DND-41 (cell line): ENCODE measurements at regions not wholly inside any gene's neighbourhood (a gene's known extent, or its start where the extent isn't known, plus 50 kb on each side); places are given as distances from the start of the nearest gene placed in this dataset.

Experiments used
- EZH2 ChIP-seq: IDR thresholded peaks from 3 replicates; pipeline ENCODE4 v1.6.1; 2012; ENCODE audit warnings: borderline replicate concordance, low read depth, mild to moderate bottlenecking, moderate library complexity, low read length, inconsistent platforms; ENCODE audit not compliant: severe bottlenecking
- TF ChIP-seq, protein P1 (sequence below): IDR thresholded peaks from 2 replicates; pipeline ENCODE4 v1.5.1; 2012; ENCODE audit warnings: borderline replicate concordance, low read length, moderate library complexity, mild to moderate bottlenecking; ENCODE audit not compliant: poor library complexity, severe bottlenecking; ENCODE audit errors: extremely low read depth

DNA sequence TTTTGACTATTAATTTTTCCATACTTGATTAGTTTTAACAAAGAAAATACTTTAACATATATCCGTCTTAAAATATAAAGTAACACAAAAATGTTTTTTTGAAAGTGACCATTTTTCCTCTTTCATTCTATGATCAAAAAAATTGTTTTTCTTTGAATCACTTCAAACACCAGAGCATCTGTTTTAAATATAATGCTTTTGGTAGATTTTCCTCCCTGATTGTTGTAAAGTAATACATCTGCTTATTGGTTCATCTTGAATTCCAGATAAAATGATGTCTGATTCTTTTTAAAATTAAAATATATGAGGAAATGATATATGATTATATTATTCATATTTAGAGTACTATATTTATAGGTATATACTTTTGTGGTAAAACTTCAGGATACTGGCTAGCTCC is 76.2 kb upstream of the LPAR1 start:
- no peak for TF ChIP-seq EZH2
- TF ChIP-seq, protein P1, sequence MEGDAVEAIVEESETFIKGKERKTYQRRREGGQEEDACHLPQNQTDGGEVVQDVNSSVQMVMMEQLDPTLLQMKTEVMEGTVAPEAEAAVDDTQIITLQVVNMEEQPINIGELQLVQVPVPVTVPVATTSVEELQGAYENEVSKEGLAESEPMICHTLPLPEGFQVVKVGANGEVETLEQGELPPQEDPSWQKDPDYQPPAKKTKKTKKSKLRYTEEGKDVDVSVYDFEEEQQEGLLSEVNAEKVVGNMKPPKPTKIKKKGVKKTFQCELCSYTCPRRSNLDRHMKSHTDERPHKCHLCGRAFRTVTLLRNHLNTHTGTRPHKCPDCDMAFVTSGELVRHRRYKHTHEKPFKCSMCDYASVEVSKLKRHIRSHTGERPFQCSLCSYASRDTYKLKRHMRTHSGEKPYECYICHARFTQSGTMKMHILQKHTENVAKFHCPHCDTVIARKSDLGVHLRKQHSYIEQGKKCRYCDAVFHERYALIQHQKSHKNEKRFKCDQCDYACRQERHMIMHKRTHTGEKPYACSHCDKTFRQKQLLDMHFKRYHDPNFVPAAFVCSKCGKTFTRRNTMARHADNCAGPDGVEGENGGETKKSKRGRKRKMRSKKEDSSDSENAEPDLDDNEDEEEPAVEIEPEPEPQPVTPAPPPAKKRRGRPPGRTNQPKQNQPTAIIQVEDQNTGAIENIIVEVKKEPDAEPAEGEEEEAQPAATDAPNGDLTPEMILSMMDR: no peak
